ENCODE measurements at regions not wholly inside any gene's neighbourhood (a gene's known extent, or its start where the extent isn't known, plus 50 kb on each side); places are given as distances from the start of the nearest gene placed in this dataset.

DNA sequence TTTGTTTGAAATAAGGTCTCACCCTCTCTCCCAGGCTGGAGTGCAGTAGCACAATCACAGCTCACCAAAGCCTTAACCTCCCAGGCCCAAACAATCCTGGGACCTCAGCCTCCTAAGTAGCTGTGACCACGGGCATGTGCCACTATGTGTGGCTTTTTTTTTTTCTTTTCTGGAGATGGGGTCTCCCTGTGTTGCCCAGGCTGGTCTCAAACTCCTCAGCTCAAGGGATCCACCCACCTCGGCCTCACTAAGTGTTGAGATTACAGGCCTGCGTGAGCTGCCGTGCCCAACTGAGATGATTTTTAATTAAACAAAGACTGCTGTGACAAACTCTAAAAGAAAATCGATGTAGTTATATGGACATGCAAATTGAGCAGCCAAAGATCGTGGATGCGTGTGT is 768.4 kb upstream of the ADGRL2 start:
- DNase-seq, result no peak

DNA sequence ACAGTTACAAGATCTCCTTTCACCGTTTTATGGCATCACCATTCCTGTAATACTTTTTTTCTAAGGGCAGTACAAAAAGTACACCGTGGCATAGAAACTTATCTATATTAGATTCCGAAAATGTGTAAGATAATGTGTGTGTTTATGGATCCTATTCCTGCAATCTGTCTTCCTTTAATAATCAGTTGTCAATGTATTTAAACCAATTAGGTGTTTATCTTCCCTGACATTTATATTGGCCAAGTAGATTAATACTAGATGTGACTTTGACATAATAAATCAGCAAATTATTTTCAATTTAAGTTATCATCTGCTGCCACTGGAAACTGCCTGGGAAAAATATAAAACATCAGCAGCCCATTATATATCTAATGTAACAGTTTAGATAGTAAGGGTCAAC is 770.3 kb upstream of the ADGRL2 start:
- no peak for DNase-seq

GRCh38 chr1:81029266-81029665 is 771.5 kb upstream of the ADGRL2 start:
- DNase-seq, result no peak

DNA sequence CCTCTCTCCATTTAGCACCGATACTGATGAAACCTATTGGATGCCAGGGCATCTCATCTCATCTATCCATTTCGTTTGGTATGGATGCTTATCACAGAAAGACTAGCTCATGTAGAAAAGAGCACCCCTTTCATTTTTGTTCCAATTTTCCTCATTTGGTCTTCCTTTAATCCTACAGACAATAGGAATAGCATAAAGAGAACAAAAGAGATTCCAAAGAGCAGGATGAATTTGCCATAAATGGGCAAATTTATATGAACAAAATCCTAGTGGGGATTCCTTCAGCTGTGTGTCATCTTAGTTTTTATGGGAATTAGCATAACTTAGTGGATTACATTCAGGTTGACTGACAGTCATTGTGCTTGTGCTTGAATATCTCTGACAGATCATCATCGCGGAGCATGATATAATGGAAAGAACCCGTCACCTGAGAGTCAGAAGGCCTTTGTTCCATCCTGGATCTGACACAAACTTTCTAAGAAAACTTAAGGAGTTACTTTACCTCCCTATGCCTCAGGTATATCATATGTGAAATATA is 777.5 kb upstream of the ADGRL2 start:
- DNase-seq, result no peak

- no peak for DNase-seq
Observed at GRCh38 chr1:81021134-81021533, 779.6 kb upstream of the ADGRL2 start.

- DNase-seq, result no peak
Observed at GRCh38 chr1:81020506-81020905, 780.2 kb upstream of the ADGRL2 start.

DNA sequence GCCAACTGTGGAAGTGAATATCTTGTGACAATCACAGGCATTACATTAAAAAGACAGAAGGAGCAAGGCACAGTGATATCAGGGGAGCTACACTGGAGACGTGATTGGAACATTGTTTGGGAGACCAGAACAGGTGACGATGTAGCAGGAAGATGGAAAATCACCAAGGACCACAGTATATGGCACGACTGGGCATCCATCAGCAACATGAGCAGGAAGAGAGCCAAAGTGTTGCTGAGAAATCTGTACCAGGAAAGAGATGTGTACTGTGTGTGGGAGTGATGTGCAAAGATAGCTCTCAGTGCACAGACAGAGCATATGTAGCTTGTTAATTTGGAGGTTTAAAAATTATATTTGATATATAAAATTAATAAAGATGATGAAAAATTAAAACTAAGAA is 790.6 kb upstream of the ADGRL2 start:
- no peak for DNase-seq

GRCh38 chr1:81008293-81008692 is 792.4 kb upstream of the ADGRL2 start:
- DNase-seq, result no peak

GRCh38 chr1:81007024-81007423 is 793.7 kb upstream of the ADGRL2 start:
- no peak for DNase-seq

DNA sequence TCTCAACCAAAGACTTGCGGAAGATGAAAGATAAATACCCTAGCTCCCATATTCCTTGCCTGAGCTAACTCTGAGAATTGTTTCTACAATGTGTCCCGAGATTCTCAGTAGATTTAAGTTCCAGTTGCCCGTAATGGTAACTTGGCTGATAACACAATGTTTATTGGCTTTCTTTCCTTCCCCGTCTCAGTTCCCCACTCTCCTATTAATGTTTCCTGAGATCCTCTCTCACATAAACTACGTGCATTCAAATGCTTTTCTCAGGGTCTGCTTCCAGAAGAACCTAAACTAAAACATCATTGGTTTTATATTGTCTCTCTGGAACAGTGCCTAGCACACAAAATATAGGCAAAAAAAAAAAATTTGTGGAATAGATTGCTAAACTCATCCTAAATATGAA is 794.2 kb upstream of the ADGRL2 start:
- no peak for DNase-seq

GRCh38 chr1:81004011-81004410 is 796.7 kb upstream of the ADGRL2 start:
- DNase-seq, result no peak

- no peak for DNase-seq
Observed at GRCh38 chr1:80994934-80995333, 805.8 kb upstream of the ADGRL2 start.

- no peak for DNase-seq
Observed at GRCh38 chr1:80994038-80994437, 806.7 kb upstream of the ADGRL2 start.

GRCh38 chr1:80993154-80993980 is 807.4 kb upstream of the ADGRL2 start:
- DNase-seq, result no peak

- no peak for DNase-seq
Observed at GRCh38 chr1:80989455-80989854, 811.3 kb upstream of the ADGRL2 start.

- DNase-seq, result no peak
Observed at GRCh38 chr1:80988926-80989325, 811.8 kb upstream of the ADGRL2 start.

GRCh38 chr1:80987824-80988223 is 812.9 kb upstream of the ADGRL2 start:
- DNase-seq, result no peak

- no peak for DNase-seq
Observed at GRCh38 chr1:80987106-80987505, 813.6 kb upstream of the ADGRL2 start.

GRCh38 chr1:80982831-80983230 is 817.9 kb upstream of the ADGRL2 start:
- DNase-seq, result no peak

GRCh38 chr1:80973101-80973500 is 827.6 kb upstream of the ADGRL2 start:
- DNase-seq, result no peak

- DNase-seq, result no peak
Observed at GRCh38 chr1:80966266-80966665, 834.5 kb upstream of the ADGRL2 start.

DNA sequence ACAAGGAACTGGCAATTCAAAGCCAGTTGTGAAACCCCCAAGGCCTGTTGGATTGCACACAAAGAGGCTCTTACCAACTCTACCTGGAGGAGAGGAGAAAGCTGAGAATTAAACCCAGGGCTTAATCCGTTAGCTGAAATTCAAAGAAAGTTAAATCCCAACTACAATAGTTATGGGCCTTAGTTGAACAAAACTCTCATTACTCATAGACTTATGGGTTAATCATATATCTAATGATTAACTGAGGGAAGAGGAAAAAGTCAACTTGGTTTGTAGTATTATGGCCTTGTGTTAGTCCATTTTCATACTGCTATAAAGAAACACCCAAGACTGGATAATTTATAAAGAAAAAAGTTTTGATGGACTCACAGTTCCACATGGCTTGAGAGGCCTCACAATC is 838.2 kb upstream of the ADGRL2 start:
- no peak for DNase-seq

GRCh38 chr1:80961464-80962190 is 839.1 kb upstream of the ADGRL2 start:
- no peak for DNase-seq

DNA sequence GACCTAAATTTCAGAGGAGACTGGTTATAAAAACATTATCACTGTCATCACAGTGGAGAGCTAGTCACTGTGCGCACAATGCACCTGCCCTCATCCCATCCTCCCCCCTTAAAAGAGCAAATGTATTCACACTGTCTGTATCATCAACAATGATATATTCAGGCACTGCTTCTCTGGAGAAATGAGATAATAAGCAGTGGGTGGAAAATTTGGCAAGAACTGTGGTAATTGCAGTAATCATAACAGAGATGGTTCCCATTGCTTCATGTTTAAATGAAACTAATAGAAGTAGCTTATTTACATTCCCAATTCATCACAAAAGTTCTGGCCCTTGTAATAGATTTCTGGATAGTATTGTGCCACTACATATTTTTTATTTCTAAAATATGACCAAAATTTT is 867.4 kb upstream of the ADGRL2 start:
- DNase-seq, result peak; percentile 20 to 81
